A673 (cell line): ENCODE measurements at regions not wholly inside any gene's neighbourhood (a gene's known extent, or its start where the extent isn't known, plus 50 kb on each side); places are given as distances from the start of the nearest gene placed in this dataset.
A peak's percentile ranks its signal among the peaks of the same experiment; 100 is the strongest.

Experiments
- BruUV-seq: library from RNA; stranded (reverse); fragments of 400-500 nt; replicated peaks from 2 replicates; lab custom pipeline; 2021; lab: Mats Ljungman, UMichigan
- CTCF ChIA-PET: fragments of 300-600 bp; sonication (Branson Sonifier 250); formaldehyde crosslinking; loops from one replicate; lab custom pipeline; 2022; ENCODE audit warnings: antibody characterized with exemption; lab: Charles Lee
- POLR2A ChIA-PET: fragments of 300-600 bp; sonication (Branson Sonifier 250); formaldehyde crosslinking; loops from one replicate; lab custom pipeline; 2022; ENCODE audit warnings: antibody characterized with exemption; ENCODE audit not compliant: low non-redundant PET; lab: Charles Lee
- DNase-seq: peaks from one replicate; pipeline ENCODE4 v3.0.0-alpha.2; 2015; ENCODE audit warnings: low spot score
- H3K27ac ChIP-seq: fragments of 200-600 bp; sonication (generic); 2 replicates; pipeline ENCODE4 v1.5.1; 2016; ENCODE audit warnings: mixed run types, low read depth, mild to moderate bottlenecking, mixed read lengths, antibody characterized with exemption, low read length; ENCODE audit not compliant: poor library complexity, severe bottlenecking
- H3K27me3 ChIP-seq: fragments of 200-600 bp; sonication (generic); replicated peaks from 2 replicates; pipeline ENCODE4 v1.6.1; 2017; ENCODE audit warnings: mixed run types, low read depth, mild to moderate bottlenecking, mixed read lengths, antibody characterized with exemption, low read length; ENCODE audit not compliant: insufficient read depth, poor library complexity
- H3K36me3 ChIP-seq: fragments of 200-600 bp; sonication (generic); 2 replicates; pipeline ENCODE4 v1.6.1; 2016; ENCODE audit warnings: mixed run types, mild to moderate bottlenecking, mixed read lengths, antibody characterized with exemption, low read length; ENCODE audit not compliant: insufficient read depth, poor library complexity, severe bottlenecking
- H3K4me1 ChIP-seq: fragments of 200-600 bp; sonication (generic); 2 replicates; pipeline ENCODE4 v1.6.1; 2017; ENCODE audit warnings: mixed run types, mild to moderate bottlenecking, mixed read lengths, antibody characterized with exemption, low read length; ENCODE audit not compliant: insufficient read depth, poor library complexity, severe bottlenecking
- H3K4me3 ChIP-seq: fragments of 200-600 bp; sonication (generic); 2 replicates; pipeline ENCODE4 v1.5.1; 2016; ENCODE audit warnings: low read depth, mixed run types, mild to moderate bottlenecking, mixed read lengths, low read length; ENCODE audit not compliant: poor library complexity, severe bottlenecking
- H3K9me3 ChIP-seq: fragments of 200-600 bp; sonication (generic); 2 replicates; pipeline ENCODE4 v1.6.1; 2016; ENCODE audit warnings: mixed run types, low read depth, mild to moderate bottlenecking, mixed read lengths, antibody characterized with exemption, low read length; ENCODE audit not compliant: poor library complexity, severe bottlenecking
- CTCF ChIP-seq: fragments of 300-800, 200-600 bp; sonication (generic); conservative IDR thresholded peaks from 2 replicates; pipeline ENCODE4 v1.5.1; 2017; ENCODE audit warnings: low read depth, mild to moderate bottlenecking, antibody characterized with exemption, low read length, moderate library complexity, mixed read lengths
- EZH2 ChIP-seq: fragments of 200-600 bp; sonication (generic); IDR thresholded peaks from 2 replicates; pipeline ENCODE4 v1.6.1; 2017; ENCODE audit warnings: borderline replicate concordance, low read depth, mild to moderate bottlenecking, mixed read lengths, antibody characterized with exemption, low read length; ENCODE audit not compliant: poor library complexity, severe bottlenecking
- intact Hi-C: fragments of 100-400 bp; cut with micrococcal nuclease; formaldehyde crosslinking; loops from one replicate; pipeline ENCODE4 v1.10.0; 2022; ENCODE audit not compliant: unreplicated experiment

GRCh38 chr7:3198316-3198715 is 102.7 kb upstream of the SDK1 start:
- DNase-seq = no peak
- no peak overlapping the region for H3K27ac ChIP-seq
- H3K27me3 ChIP-seq = no peaks in the 10 kb centered on the region
- CTCF ChIA-PET = no interaction called here
- no peaks in the 10 kb centered on the region for H3K9me3 ChIP-seq
- POLR2A ChIA-PET = no interaction called here
- no peak for TF ChIP-seq CTCF
- TF ChIP-seq EZH2 = no peak
- intact Hi-C loops = no loop called here
- H3K4me1 ChIP-seq = no peaks in the 10 kb centered on the region
- no peak overlapping the region for H3K4me3 ChIP-seq
- no TSS peak for BruUV-seq
- H3K36me3 ChIP-seq = no peaks in the 10 kb centered on the region

GRCh38 chr7:3200504-3200903 is 100.5 kb upstream of the SDK1 start:
- Histone ChIP-seq H3K4me3 (no peak overlapping the region), H3K27me3 (no peaks in the 10 kb centered on the region), H3K27ac (no peak overlapping the region), H3K36me3 (no peaks in the 10 kb centered on the region), H3K9me3 (no peaks in the 10 kb centered on the region), H3K4me1 (no peaks in the 10 kb centered on the region)
- intact Hi-C loops = no loop called here
- DNase-seq = peak; percentile 57
- no TSS peak for BruUV-seq
- ChIA-PET CTCF (interaction anchor here (0.5 to 0.7 kb wide), 2 partner anchors 12 to 15 kb away, joined by 3 to 4 read pairs; no protein-coding TSS in a partner anchor), POLR2A (interaction anchor here (0.6 kb wide), 1 partner anchor 442 kb away, joined by 3 read pairs; no protein-coding TSS in a partner anchor)
- TF ChIP-seq CTCF (peak; percentile 59), EZH2 (no peak)

GRCh38 chr7:3201306-3201705 is 99.7 kb upstream of the SDK1 start:
- DNase-seq = no peak
- H3K27ac ChIP-seq = no peak overlapping the region
- intact Hi-C loops = no loop called here
- POLR2A ChIA-PET = no interaction called here
- no peak overlapping the region for H3K4me3 ChIP-seq
- no peaks in the 10 kb centered on the region for H3K36me3 ChIP-seq
- TF ChIP-seq EZH2 = no peak
- no peaks in the 10 kb centered on the region for H3K4me1 ChIP-seq
- no peaks in the 10 kb centered on the region for H3K27me3 ChIP-seq
- H3K9me3 ChIP-seq = no peaks in the 10 kb centered on the region
- CTCF ChIA-PET = no interaction called here
- BruUV-seq = no TSS peak

GRCh38 chr7:3201937-3202710 is 98.9 kb upstream of the SDK1 start:
- no peak for DNase-seq
- intact Hi-C loops = no loop called here
- H3K9me3 ChIP-seq = no peaks in the 10 kb centered on the region
- H3K27me3 ChIP-seq = no peaks in the 10 kb centered on the region
- BruUV-seq = no TSS peak
- no peaks in the 10 kb centered on the region for H3K4me1 ChIP-seq
- no peak overlapping the region for H3K27ac ChIP-seq
- H3K36me3 ChIP-seq = no peaks in the 10 kb centered on the region
- ChIA-PET POLR2A (no interaction called here), CTCF (no interaction called here)
- no peak overlapping the region for H3K4me3 ChIP-seq
- TF ChIP-seq CTCF (no peak), EZH2 (no peak)
